22Rv1 (cell line): ENCODE measurements at regions not wholly inside any gene's neighbourhood (a gene's known extent, or its start where the extent isn't known, plus 50 kb on each side); places are given as distances from the start of the nearest gene placed in this dataset.

Experiments used
- ZFX ChIP-seq: fragments of 450-650 bp; IDR thresholded peaks from 2 replicates; pipeline ENCODE4 v1.6.1; 2017; ENCODE audit warnings: antibody characterized with exemption, borderline replicate concordance
- TF ChIP-seq, protein P1 (sequence below): fragments of 450-650 bp; IDR thresholded peaks from 2 replicates; pipeline ENCODE4 v1.5.1; 2017; ENCODE audit warnings: mild to moderate bottlenecking

DNA sequence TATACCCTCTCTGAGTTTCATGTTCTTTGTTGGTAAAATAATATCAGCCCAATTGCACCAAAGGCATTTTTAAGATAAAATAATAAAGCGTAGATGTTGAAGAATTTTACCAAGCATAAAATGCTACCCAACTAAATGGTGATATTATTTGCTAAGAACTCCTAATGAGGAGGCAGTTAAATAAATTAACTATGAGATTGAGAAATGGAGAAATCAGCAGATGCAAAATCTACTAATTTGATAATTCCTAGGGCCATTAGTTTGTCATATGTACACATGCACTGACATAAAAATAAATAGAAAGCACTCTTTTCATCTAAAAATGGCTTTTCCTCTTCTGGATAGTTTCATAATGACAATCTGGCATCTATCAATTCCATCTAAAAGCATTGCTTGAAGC is 681.5 kb upstream of the FAM98A start:
- TF ChIP-seq, protein P1, sequence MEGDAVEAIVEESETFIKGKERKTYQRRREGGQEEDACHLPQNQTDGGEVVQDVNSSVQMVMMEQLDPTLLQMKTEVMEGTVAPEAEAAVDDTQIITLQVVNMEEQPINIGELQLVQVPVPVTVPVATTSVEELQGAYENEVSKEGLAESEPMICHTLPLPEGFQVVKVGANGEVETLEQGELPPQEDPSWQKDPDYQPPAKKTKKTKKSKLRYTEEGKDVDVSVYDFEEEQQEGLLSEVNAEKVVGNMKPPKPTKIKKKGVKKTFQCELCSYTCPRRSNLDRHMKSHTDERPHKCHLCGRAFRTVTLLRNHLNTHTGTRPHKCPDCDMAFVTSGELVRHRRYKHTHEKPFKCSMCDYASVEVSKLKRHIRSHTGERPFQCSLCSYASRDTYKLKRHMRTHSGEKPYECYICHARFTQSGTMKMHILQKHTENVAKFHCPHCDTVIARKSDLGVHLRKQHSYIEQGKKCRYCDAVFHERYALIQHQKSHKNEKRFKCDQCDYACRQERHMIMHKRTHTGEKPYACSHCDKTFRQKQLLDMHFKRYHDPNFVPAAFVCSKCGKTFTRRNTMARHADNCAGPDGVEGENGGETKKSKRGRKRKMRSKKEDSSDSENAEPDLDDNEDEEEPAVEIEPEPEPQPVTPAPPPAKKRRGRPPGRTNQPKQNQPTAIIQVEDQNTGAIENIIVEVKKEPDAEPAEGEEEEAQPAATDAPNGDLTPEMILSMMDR, result no peak
- no peak for TF ChIP-seq ZFX
